GM23248 (cell line): ENCODE measurements at regions not wholly inside any gene's neighbourhood (a gene's known extent, or its start where the extent isn't known, plus 50 kb on each side); places are given as distances from the start of the nearest gene placed in this dataset.

ENCODE experiments used
- EZH2 ChIP-seq: fragments of 200-600 bp; sonication (generic); IDR thresholded peaks from 2 replicates; pipeline ENCODE4 v1.6.1; 2018; ENCODE audit warnings: antibody characterized with exemption, mild to moderate bottlenecking; ENCODE audit not compliant: insufficient read depth, poor library complexity, severe bottlenecking
- EZH2phosphoT487 ChIP-seq: fragments of 200-600 bp; sonication (generic); IDR thresholded peaks from 2 replicates; pipeline ENCODE4 v1.6.1; 2018; ENCODE audit warnings: antibody characterized with exemption, moderate library complexity, mild to moderate bottlenecking, low read depth; ENCODE audit not compliant: insufficient read depth

- TF ChIP-seq EZH2 = no peak
- TF ChIP-seq EZH2phosphoT487 = no peak
Measured at GRCh38 chr4:89363786-89364185, 56.2 kb upstream of the GPRIN3 start.
